ENCODE measurements at regions not wholly inside any gene's neighbourhood (a gene's known extent, or its start where the extent isn't known, plus 50 kb on each side); places are given as distances from the start of the nearest gene placed in this dataset.
"Not testable (repeated sequence)": the region's sequence is repeated elsewhere in the genome, so short reads cannot be mapped to it uniquely, and the experiment has no call there.

DNA sequence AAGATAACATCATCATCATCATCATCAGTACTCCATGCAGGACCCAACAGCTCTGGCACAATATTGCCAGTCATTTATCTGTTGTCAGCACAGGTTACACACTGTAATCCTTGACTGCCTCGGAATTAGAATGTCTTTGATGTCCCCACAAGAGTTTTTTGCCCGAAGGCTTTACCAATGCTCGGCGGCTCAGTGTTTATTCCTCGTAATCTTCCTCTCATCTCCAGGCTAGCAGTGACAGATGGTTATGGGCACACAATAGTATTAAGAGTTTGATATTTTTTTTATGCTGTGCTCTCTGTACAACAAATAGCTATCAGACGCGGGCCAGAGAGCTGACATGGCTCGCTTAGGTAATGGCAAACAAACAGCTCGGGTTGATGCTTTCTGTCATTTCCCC is 515.2 kb downstream of the ZEB2 start:
- DNase-seq, result no peak

DNA sequence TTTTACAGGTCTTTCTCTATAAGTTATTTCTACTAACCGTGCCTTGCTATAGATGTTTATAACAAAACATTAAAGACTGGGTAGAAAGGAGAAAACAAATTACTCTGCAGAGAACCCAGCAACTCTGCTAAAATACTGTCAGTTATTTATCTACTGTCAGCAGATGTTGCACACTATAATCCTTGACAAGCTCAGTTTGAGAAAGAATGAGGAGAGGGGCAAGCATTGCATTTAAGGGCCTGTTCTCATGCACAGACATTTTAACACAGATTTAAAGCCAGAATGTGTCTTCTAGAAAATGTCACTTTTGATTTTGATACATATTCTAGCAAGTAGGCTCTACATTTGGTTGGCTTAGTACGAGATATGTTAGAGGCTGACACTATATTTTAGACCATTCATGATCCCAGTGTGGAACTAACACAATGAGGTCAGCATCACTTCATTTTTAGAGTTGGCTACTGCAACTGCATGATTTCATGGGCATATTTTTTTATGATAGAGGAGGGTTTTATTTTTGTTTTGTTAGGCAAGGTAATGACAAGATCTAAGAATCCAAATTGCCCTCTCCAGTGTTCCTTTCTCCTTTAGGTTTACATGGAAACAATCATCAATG is 516.4 kb downstream of the ZEB2 start:
- DNase-seq, result peak; percentile 44

DNA sequence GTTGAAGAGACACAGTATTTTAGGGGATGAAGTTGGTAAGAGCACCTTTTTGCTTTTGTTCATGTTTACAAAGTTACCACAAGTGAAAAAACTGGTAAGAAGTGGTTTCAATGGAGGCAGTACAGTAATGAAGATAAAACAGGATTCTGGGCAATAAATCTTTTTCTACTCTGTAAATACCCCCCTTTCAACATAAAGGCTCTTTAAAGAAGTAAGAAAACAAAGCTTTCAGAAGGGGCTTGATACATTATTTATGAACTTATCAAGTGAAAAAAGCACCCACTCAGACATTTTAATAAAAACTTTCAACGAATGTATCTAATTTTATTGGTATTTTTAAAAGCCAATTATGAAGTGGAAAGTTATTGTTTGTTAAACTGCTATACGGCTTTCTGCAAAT is 522.9 kb downstream of the ZEB2 start:
- no peak for DNase-seq

DNA sequence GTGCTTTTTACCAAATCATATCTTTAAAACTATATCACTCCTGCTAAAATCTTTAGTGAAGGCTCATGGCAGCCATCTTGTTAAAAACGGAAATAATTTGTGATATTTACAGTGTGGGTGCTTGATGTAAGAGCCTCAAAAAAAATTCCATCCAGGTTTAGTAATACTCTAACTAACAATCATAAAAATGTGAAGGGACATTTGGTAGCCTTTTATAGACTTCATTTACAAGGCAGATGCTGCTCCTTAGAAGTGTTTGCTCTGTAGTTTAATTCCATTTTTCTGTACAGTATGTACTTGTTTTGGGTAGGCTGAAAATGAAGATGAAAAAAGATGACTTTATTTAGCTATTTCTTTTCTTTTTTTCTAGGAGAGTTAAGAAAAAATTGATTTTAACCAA is 525.0 kb downstream of the ZEB2 start:
- no peak for DNase-seq

DNA sequence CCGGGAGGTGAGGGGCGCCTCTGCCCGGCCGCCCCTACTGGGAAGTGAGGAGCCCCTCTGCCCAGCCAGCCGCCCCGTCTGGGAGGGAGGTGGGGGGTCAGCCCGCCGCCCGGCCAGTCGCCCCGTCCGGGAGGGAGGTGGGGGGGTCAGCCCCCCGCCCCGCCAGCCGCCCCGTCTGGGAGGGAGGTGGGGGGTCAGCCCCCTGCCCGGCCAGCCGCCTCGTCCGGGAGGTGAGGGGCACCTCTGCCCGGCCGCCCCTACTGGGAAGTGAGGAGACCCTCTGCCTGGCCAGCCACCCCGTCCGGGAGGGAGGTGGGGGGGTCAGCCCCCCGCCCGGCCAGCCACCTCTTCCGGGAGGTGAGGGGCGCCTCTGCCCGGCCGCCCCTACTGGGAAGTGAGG is 528.3 kb downstream of the ZEB2 start:
- not testable (repeated sequence) for DNase-seq

DNA sequence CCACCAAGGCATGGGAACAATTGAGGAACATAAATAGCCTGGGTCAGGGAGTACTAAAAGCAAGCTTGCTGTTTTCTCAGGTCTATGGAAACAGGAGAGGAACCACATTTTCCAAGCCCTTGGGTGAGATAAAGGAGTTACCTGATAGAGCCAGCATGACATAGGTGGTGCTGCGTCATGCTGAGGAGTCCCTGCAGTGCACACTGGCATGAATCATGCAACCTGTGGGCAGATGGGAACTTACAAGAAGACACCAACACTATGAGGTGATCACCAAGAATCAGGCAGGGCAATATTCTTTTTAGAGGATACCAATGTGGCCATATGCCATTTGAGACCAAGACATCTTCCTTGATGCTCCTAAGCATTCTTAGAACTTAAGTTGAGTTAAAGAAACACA is 531.8 kb downstream of the ZEB2 start:
- no peak for DNase-seq

DNA sequence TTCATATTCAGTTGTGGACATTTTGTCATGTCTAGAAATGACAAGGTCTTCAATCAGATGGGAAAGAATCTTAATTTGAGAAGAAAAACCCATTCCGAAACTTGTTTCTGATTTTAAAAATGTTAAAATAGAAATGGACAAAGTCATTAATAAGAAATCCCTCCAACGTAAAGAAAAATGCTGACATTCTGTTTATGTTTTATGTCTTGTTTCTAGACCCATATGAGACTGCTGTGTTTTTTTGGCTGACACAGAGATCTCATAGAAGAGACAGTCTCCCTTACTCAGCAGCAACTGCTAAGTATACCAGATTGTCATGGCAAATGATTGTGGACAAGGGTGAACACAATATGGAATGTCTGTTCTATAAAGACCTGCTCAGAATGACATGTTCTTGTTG is 538.5 kb downstream of the ZEB2 start:
- no peak for DNase-seq

DNA sequence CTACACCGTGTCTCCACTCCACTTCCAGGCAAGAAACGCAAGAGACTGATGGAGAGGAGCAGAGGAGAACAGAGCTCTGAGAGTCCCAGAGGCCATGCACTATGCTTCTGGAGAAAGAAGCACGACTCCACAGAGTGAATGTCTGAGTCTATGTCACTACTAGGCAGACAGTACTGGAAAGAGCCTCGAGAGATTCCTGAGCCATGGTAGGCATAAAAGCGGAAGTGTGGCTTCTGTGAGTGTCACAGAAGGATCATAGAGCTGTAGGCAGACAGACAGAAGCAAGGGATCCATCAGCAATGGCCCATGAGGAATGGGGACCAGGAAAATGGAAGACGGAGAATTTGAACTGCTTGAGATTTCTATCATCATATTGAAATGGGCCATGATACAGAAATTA is 542.6 kb downstream of the ZEB2 start:
- DNase-seq, result no peak

DNA sequence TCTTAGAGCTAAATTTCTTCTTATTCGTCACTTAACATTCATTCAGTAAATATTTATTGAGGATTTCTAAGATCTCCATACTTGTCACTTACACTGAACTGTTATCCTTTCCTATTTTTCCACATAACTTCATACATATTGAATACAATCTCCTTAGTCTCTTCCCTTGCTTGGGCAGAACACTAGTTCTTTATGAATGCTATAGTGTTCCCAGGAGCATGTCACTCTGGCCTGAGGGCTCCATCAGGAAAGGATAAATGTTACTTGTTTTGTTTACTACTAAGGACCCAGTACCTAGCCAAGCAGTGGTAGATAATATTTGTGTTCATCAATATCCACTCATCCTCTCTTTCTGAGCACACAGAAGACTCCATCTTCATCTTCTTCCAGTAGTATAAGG is 544.7 kb downstream of the ZEB2 start:
- no peak for DNase-seq

DNA sequence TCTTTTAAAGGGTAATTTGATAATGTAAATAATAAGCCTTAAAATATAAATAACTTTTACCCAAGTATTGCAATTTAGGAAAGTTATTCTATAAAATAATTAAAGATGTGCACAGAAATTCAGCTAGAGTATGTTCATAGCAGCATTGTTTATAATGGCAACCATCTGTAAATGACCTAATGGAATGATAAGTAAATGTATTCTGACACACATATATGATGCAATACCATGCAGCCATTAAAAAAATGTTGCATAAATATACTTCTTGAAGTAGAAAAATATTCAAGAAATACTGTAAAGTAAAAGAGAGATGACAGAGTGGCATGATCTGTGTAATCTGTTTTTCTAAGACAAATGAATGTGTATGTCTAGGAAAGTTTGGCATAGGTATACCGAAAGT is 545.7 kb downstream of the ZEB2 start:
- DNase-seq, result no peak

DNA sequence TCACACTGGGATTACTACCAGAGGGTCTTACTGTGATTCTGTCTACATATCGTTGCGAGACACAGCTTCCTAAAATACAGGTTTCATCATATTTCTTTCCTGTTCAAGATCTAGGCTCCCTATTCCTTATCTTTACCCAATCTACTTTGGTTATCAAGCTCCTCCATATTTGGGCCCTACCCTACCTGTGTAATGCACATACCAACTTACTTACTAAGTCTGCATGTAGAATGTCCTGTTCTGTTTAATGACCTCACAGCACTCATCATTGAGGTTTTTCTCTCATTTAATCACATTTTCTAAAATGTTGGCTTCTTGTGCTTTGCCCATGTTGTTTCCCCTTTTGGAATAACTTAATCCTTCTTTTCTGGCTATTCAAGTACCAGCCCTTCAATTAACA is 551.1 kb downstream of the ZEB2 start:
- DNase-seq, result no peak

DNA sequence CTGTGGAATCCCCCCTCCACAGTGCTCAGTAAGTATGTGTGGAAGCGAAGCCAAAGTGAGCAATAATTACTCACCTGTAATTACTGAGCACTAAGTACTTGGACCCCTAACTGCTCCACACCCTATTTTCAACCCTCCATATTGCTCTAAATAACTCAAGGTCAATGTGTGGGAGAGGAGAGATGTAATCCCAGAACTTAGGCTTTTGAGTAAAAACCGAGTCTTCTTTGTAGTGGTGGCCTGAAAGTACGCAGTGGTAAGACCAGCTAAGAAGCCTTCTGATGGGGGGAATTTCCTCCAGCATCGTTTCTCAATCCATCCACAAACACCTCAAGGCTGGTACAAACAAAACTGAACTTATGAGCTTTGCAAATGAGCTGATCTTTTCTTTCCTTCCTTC is 551.6 kb downstream of the ZEB2 start:
- DNase-seq, result no peak

DNA sequence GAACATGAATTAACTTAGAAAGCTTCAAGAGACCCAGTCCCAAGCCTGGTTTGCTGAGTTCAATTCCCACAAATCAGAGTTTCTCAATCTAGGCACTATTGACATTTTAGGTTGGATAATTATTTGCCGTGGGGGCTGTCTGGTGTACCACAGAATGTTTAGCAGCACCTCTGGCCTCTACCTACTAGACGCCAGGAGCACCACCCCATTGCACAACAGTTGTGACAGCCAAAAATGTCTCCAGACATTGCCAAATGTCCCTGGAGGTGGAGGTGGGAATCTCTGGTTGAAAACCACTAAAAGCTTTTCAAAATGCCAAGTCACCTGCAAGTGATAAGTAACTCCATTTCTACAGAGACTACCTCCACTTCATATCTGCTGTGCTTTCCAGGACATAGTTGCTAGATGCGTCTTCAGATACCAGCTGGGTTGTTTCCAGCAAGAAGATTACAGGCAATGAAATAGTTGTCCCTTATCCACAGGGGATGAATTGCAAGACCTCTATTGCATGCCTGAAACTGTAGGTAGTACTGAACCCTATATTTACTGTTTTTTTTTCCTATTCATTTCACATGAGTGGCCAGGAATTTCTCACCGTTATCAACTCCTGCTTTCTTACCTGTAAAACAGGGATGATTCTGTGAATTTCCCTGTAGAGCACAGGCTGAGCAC is 554.3 kb downstream of the ZEB2 start:
- DNase-seq, result no peak

DNA sequence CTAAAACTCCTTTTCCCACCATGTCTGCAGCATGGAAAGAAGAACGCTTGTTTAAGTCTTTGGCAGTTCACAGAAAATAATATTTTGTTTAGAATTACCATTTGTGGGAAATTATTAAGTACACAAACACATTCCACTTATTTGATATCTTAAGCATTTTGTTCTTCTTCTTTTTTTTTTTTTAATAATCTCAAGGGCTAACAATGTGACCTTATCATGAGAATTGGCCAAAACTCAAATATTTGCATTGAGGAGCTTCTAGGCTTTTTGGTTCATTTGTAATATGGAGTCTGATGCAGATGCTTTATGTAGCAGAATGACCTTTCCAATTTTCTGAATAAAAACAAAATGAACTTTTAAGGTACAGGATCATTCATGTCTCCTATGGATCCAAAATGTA is 555.0 kb downstream of the ZEB2 start:
- no peak for DNase-seq

DNA sequence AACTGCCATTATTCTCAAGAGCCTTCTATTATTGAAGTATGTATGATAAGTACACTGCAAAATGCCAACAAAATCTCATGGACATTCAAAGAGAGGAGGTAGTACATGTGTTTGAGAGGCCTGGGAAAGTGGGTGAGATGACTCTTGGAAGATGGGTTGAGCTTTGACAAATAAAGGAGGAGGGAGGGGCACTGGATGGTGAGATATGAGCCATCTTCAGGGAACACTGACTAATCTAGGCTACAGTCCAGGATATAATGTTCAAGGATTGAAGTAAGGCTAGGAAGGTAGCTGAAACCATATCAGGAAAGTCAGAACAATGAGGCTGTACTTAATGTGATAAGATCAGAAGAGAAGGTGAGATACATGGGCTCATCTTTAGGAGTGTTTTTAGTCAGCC is 559.7 kb downstream of the ZEB2 start:
- DNase-seq, result no peak

DNA sequence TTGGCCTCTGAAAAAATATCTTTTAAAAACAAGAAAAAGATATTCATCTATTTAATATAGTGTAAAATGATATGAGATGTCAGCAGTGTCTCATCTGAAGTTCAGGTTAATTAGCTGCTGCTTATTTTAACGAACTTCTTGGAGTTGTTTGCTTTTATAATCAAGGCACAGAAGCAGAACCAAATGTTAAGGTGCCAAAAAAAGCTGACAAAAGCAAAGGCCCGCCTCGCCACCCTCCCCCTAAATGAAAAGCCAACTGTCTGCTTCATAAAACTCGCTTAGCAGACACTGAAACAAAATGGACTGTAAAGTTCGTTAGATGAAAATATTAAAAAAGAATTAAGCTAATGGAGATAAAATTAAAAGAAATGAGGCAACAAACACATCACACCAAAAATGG is 562.6 kb downstream of the ZEB2 start:
- no peak for DNase-seq

DNA sequence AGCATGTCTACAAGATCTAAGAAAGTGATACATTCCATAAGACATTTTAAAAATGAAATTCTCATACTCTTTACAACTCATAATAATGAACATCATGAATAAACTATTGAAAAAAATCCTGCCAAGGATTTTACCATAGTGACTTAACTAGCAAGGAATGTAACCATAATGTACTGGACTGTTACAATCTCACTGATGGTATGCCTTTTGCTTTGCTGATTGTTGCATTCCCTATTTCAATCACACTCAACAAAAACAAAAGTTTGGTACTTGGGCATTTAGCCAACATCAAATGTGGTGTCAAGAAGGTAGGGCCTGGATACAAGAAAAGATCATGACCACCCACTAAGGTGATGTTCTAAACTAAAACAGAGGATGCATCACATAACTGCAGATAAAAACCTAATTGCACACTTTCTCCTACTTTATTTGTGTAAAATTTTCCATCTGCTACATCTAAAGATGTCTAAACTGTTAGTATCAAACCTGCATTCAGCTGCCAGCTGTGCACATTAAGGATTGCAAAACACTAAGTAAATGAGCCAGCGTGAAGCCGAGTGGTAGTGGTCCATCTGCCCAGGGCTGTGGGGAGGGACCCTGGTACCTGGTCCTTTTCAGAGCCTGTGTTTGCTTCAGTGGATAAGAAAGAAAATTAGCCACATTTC is 564.4 kb downstream of the ZEB2 start:
- no peak for DNase-seq

DNA sequence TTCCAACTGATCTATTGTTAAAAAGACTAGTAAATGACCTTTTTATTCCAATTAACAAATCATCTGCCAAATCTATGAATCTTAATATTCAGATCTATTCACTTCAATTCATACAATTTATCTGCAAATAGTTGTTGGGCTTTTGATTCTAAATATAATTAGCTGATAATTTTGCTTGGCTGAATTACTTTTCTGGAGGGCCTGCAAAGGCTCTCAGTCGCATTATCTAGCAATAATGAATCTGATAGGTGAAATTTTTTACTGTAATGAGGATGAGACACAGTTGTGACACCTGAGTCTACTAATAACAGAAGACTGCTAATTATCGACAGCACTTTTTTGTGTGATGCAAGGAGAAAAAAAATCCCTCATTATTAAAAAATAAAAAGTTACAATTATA is 565.1 kb downstream of the ZEB2 start:
- DNase-seq, result no peak

DNA sequence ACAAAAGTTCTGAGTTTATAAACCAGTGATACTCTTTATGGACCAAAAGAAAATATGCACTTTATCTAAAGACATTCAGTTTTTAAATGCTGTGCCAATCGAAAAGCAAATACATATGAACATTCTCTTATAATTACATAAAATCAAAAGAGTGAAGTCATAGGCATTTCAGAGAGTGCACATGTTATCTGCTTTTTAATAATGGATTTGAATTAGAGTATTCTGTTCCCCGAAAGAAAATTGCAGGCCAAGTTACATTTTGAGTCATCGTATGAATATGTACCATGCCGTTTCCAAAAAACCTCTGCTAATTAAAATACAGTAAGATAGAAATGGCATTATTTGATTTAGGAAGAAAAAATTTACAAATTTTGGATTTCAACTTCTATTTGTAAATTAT is 565.7 kb downstream of the ZEB2 start:
- DNase-seq, result no peak

DNA sequence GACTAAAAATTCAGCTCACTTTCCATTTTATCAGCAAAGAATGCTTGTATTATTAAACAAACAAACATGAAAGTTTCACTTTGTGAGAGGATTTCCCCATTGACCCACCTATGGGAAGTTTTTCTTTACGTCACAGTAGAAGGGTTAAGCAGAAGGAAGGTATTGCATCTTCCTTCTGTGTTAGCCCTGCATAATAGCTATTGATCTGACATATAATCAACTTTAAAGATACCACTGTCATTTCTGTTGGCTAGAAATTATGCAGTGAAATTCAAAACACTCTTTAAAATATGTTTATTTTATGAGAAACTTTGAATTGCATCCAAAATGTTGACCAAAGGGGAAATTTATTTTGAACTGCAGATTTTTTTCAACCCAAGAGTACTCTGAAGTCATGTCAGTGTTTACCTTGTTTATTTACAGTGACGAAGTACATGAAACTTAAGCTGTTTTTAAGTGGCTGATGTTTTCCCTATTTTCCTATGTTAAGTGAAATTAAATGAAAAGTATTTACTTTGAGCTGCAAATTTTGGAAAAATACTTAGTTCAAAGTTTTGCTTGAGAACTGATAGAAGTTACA is 566.4 kb downstream of the ZEB2 start:
- DNase-seq, result no peak

DNA sequence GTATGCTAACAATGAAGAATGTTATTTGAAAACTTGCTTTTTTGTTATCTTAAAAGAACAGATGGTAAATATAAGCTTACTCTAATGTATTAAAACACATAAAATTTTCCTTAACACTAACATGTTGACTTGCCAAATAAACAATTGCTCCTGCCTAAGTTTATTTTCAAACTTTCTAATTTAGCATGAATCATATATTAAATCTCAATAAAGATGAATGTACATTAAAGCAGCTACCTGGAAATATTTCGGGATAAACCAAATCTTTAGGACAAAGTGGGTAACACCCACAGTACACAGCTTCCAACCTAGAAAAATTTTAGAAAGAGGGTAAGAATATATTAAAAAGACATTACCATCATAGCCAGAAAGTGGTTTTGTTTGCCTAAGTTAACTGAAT is 567.4 kb downstream of the ZEB2 start:
- no peak for DNase-seq

DNA sequence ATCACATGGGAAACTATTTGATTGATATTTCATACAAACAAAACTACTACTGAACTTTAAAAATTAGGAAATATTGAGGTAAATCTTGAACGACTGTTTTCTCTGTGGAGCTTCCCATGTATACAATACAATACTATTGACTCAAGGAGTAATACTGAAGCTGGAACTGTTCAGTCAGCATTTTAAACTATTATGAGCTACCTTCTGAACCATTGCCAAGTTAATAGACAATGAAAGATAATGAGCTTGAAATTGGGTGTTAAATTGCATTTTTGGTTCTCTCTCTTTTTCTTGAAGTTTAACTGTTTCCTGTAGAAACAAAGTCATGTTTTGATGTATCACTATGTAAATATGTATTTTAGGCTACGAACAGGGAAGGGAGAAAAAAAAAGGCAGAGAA is 569.2 kb downstream of the ZEB2 start:
- DNase-seq, result peak; percentile 11

DNA sequence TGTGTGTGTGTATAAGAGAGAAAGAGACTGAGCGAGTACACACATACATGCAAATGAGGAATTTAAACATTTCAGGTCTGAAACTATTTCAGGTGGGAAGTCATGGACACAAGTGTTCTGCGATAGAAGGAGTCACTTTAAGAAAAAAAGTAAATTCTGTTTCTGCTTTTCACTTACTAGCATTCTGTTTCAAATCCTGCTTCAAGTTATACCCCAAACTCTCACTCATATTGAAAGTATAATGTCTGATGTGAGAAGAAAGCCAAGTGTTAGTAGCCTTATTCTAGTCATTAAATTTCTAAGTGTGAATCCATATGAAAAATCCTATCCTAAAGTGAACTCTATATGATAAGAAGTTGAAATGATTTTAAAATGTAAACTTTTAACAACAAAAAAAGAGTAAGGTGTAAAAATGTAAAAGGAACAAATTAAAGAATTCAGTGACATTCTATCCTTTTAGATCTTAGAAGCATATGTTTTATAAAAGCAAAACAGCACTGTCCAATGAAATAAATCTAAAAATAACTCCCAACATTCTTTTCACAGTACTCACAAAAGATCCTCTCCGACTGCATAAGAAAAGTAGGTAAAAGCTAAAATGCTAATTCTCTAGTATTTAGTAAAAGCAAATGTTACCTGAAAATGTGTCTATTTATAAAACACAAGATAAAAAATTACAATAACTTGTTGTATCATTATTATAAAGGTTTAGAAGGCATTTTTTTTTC is 570.6 kb downstream of the ZEB2 start:
- DNase-seq, result no peak

DNA sequence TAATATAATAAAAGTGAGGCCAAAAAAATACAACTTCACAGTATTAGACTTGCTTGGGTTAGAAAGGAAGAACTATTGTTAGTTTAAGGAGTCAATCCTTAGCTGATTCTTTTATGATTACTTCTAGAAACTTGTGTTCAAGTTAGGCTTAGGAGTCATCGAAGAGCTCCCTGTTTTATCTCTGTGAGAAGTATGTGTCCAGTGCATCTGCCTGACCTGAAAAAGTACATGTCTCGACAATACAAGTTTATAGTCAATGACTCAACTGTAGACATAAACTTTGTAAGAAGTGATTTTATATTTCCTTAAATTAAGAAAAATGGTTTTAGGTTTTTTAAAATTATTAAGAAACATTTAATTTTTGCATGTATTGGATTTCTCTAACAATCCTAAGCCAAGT is 571.2 kb downstream of the ZEB2 start:
- no peak for DNase-seq

Data from hematopoietic multipotent progenitor cell treated with erythropoietin and hydrocortisone succinate and interleukin-3 and kit ligand, for 6 days (in vitro differentiated cells).